Left colon (tissue), 2 donors: ENCODE measurements at regions not wholly inside any gene's neighbourhood (a gene's known extent, or its start where the extent isn't known, plus 50 kb on each side); places are given as distances from the start of the nearest gene placed in this dataset.
"Not testable (repeated sequence)": the region's sequence is repeated elsewhere in the genome, so short reads cannot be mapped to it uniquely, and the experiment has no call there.

Experiments
- ATAC-seq: fragments of 200-7000 bp; cut with Tn5 transposase; one replicate; pipeline ENCODE4 v1.9.1; 2020; ENCODE audit warnings: mild to moderate bottlenecking, moderate library complexity
- DNase-seq, 2 donors: peaks; one replicate each; pipeline ENCODE4 v3.0.0-alpha.2; 2020
- intact Hi-C, 2 donors: fragments of 100-400 bp; cut with DNase I in 1 of 2; cut with micrococcal nuclease in 1 of 2; formaldehyde crosslinking; loops; one replicate each; pipeline versions ENCODE4 v1.11.2 to v1.14.0; 2022; cut with DNase I, micrococcal nuclease
- donor health status: DM: no; HTN: no; CAD: no.
- donor health status: DM: yes; HTN: yes; CAD: no.

- no peak for ATAC-seq
- no peak for DNase-seq
- intact Hi-C loops: no loop called here
Measured at GRCh38 chr10:90286941-90287340, 570.9 kb downstream of the HTR7 start.

GRCh38 chr10:90288391-90288933 is 569.4 kb downstream of the HTR7 start:
- no peak for ATAC-seq

GRCh38 chr10:90289037-90289436 is 568.8 kb downstream of the HTR7 start:
- intact Hi-C loops: no loop called here
- ATAC-seq: no peak
- DNase-seq: no peak

More at GRCh38 chr10:90288391-90288933, 569.4 kb downstream of the HTR7 start:
- intact Hi-C loops: no loop called here
- DNase-seq: no peak

GRCh38 chr10:90293616-90294015 is 564.2 kb downstream of the HTR7 start:
- no peak for DNase-seq
- ATAC-seq: peak; percentile 54
- intact Hi-C loops: no loop called here

- DNase-seq, intact Hi-C loops, ATAC-seq: not testable (repeated sequence)
Measured at GRCh38 chr10:90294821-90295540, 562.9 kb downstream of the HTR7 start.

- intact Hi-C loops, ATAC-seq, DNase-seq: not testable (repeated sequence)
Measured at GRCh38 chr10:90302031-90302430, 555.8 kb downstream of the HTR7 start.

DNA sequence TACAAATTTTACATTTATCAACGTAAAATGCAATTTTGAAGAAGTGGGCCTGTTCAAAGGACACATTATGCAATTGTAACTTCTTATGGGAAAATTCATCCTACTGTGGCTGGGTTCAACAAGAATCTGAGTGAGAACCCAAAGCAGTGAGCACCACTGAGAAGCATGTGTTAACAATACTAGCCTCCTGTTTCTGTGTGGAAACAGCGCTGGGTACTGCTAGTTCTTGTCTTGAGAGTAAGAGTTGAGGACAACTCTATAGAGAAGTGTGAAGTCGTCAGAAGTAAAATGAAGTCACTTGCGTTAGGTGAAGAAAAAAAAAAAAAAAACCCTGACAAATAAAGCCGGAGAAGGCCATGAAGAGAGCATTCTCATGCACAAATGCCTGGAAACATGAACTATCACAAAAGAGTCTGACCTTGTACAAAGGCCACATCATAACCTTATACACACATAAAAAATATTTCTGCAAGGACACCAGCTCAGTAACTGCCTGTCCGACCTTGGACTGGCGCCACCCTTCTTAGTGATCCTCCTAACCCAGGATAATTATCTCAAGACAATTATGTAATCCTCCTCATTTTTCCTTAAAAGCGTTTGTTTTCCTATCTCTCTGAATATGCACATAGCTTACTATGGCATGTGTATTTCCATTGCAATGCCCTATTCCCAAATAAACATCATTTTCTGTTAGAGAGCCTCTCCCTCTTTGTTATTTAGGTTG is 554.9 kb downstream of the HTR7 start:
- DNase-seq: no peak
- intact Hi-C loops: no loop called here
- no peak for ATAC-seq

GRCh38 chr10:90304533-90304932 is 553.3 kb downstream of the HTR7 start:
- DNase-seq: no peak
- ATAC-seq: no peak
- intact Hi-C loops: no loop called here

GRCh38 chr10:90306187-90306586 is 551.7 kb downstream of the HTR7 start:
- intact Hi-C loops: no loop called here
- ATAC-seq: no peak
- no peak for DNase-seq

GRCh38 chr10:90308223-90308622 is 549.6 kb downstream of the HTR7 start:
- intact Hi-C loops: no loop called here
- DNase-seq (no peak), ATAC-seq (no peak)

DNA sequence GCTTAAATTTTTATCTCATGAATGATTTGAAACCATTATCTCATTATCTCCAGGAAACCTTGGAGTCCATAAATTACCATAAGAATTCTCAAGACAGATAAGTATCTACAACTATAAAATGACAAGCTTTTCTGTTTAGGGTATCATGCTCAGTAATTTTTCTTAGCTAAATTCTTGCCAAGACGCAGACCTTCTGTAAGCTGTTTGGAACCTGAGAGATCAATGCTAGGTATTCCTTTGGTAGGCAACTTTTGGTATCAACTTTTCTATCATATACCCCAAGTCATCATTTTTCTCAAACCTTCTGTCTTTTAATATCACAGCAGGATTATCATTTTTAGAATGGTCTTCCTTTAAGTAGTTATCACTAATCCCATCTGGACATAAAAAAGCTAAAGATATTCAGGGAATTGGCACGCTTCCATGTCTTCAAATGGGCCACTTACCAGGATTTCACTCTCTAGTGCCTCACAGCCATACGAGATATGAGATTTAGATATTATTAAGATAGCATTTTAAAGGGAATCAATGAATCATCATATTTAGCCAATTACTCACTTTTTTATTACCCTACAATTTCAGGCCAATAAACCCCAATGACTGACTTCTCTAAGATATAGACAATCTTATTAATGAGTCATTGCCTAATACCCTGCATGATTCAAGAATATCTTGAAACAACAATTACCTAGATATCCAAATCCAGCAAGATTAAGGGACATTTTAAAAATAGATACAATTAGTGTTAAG is 544.1 kb downstream of the HTR7 start:
- DNase-seq (no peak), ATAC-seq (no peak)
- intact Hi-C loops: no loop called here

DNA sequence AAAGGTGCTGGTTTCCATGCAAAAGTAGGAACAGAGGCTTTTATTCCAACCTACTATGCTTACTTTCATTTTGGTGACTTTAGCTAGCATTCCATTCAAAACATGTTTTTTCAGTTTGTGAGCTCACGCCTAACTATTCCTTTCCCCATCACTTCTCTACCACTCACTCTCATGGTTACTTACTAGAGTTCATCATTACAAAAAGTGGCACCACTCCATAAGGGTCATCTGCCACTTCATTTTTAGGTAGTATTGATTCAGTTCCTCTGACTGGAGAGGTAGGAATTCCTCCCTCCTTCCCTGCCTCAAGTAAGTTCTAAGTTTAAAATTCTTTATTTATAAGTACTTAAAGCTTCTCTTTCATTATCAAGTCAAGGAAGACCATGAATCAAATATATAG is 543.1 kb downstream of the HTR7 start:
- no peak for ATAC-seq
- intact Hi-C loops: no loop called here
- DNase-seq: no peak

- no peak for ATAC-seq
- DNase-seq: no peak
- intact Hi-C loops: no loop called here
Measured at GRCh38 chr10:90317172-90317571, 540.7 kb downstream of the HTR7 start.

- DNase-seq: no peak
Measured at GRCh38 chr10:90318659-90319058, 539.2 kb downstream of the HTR7 start.

DNA sequence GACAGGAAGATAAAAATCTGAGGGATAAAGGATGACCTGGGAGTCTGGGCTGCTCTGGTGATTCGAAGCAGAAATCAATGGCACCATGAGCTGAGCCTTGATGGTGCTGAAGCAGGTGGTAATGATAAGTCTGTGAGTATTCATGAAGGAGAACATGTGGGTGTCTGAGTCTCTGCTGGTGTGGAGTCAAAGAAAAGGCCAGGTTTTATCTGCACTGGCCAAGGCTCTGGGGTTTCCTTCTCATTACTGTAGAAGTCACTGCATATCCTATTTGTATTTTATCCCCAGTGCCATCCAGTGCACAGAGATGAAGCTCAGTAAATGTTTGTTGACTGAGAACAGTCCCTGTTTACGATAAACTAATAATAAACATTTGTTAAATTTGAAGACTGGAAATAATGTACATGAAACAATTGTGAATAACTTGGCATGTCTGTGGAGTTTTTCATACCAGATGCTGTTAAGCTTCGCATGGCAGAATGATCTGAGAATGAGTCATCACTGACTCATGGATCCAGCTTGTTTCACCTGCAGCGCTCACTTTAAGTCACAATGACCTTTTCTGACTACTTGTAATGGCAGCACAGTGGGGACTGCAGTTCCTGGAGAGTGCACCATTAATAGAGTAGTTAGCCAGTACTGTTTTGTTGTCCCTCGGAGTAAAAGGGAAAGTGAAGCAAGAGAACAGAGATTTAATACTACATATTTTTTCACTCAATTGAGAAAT is 538.5 kb downstream of the HTR7 start:
- intact Hi-C loops: no loop called here
- ATAC-seq (no peak), DNase-seq (no peak)

More at GRCh38 chr10:90318659-90319058, 539.2 kb downstream of the HTR7 start:
- ATAC-seq: no peak
- intact Hi-C loops: no loop called here

DNA sequence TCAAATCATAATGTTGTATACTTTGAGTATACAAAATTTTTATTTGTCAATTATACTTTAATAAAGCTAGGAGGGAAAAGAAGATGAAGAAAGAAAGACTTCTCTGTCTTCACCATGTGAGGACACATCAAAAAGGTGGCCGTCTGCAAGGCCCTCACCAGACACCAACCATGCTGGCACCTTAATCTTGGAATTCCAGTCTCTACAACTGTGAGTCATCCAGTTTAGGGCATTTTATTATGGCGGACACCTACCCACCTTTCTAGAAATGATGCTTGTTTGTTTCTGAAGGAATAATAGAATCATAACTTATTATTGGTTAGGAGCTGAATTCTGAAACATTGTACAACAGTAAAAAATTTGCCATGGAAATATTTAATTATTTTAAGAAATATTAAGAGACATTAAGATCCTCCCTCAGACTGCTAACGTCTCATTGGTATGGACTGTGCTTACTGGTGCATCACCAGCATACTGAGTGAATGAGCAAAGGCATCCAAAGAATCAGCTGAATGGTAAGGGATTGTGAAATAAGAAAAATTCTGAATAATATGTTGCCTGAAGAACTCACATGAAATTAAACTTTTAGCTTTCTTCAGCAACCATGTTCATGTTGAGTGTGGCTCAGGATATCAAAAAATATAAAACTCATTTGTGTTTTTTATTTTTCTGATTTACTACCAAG is 536.6 kb downstream of the HTR7 start:
- DNase-seq (no peak), ATAC-seq (no peak)
- intact Hi-C loops: no loop called here

- no peak for ATAC-seq
- intact Hi-C loops: no loop called here
Measured at GRCh38 chr10:90326498-90327267, 531.2 kb downstream of the HTR7 start.

GRCh38 chr10:90327611-90328010 is 530.2 kb downstream of the HTR7 start:
- no peak for DNase-seq
- no peak for ATAC-seq
- intact Hi-C loops: no loop called here

More at GRCh38 chr10:90326498-90327267, 531.2 kb downstream of the HTR7 start:
- no peak for DNase-seq
